ENCODE measurements at regions not wholly inside any gene's neighbourhood (a gene's known extent, or its start where the extent isn't known, plus 50 kb on each side); places are given as distances from the start of the nearest gene placed in this dataset.

DNA sequence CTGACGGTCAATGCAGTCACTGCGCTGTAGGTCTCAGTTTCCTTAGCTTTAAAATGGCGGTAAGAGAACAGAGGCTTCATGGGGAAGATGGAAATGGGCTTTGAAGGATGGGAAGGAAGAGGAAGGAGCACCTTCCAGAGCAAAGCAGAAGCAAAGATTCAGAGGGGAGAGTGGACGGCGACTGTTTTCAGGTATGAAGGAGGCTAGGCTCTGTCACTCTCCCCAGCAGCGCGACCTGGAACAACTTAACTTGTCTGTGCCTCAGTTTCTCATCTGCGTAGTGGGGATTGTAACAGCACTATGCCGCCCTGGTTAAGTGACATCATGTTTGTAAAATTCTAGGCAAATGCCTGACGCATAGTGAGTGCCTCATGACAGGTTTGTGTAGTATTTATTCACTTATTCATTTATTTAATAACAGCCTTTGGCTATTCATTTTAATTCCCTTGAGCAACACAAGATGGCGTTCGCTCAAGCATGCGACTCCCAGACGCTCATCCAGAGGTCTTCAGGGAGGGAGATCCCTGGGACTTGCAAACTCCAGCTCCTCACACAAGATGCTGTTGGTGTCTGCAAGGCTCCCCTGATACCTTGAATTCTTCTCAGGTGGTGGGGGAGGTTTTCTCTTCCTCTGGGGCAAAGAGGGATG is 336.3 kb downstream of the DYSF start:
- no peak overlapping the region for H3K27ac ChIP-seq
- H3K9me3 ChIP-seq, result no peaks in the 10 kb centered on the region
- TF ChIP-seq, protein P1, sequence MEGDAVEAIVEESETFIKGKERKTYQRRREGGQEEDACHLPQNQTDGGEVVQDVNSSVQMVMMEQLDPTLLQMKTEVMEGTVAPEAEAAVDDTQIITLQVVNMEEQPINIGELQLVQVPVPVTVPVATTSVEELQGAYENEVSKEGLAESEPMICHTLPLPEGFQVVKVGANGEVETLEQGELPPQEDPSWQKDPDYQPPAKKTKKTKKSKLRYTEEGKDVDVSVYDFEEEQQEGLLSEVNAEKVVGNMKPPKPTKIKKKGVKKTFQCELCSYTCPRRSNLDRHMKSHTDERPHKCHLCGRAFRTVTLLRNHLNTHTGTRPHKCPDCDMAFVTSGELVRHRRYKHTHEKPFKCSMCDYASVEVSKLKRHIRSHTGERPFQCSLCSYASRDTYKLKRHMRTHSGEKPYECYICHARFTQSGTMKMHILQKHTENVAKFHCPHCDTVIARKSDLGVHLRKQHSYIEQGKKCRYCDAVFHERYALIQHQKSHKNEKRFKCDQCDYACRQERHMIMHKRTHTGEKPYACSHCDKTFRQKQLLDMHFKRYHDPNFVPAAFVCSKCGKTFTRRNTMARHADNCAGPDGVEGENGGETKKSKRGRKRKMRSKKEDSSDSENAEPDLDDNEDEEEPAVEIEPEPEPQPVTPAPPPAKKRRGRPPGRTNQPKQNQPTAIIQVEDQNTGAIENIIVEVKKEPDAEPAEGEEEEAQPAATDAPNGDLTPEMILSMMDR (IDR thresholded peaks at IDR 0.05), result no peak
- intact Hi-C loops (cut with DNase I), result loop anchor here in 1 of 2 donors (10.0 kb wide), 1 partner anchor 245 kb away; no protein-coding TSS in a partner anchor
- ATAC-seq (no peak), DNase-seq (no peak)
- H3K36me3 ChIP-seq, result no peaks in the 10 kb centered on the region
- no peak overlapping the region for H3K4me3 ChIP-seq
- H3K4me1 ChIP-seq, result no peaks in the 10 kb centered on the region
- H3K27me3 ChIP-seq, result peaks cover 0 to 6% of the 10 kb centered on the region in 2 donors

DNA sequence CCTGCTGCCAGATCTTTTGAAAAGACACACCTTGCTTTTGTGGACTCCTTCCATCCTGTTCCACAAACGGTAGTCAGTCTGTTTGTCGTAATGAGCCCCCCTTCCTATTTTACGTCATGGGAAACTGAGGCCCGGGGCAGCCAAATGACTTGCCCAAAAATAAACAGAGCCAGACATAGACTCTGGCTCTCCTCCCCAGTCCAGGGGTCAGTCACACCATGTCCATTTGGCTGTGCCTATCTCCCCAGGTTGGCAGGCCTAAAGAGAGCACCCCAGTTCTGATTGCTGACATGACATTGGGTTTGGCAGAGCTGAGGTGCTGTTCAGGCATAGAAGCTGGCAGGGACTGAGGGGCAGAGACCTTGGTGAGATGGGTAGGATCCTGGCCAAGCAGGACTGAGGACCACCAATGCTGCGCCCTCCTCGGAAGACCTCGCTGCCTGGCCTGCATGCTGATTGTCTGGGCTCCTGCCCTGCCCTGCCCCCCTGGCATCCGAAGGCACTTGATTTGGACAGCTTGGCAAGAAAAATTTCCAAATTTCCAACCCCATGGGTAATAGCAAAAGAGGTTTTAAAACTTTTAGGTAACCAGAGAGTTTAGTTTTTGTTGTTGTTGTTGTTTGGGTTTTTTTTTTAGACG is 335.4 kb downstream of the DYSF start:
- Histone ChIP-seq H3K27me3 (peaks cover 0 to 6% of the 10 kb centered on the region in 2 donors), H3K9me3 (no peaks in the 10 kb centered on the region), H3K36me3 (no peaks in the 10 kb centered on the region), H3K27ac (no peak overlapping the region), H3K4me3 (no peak overlapping the region), H3K4me1 (no peaks in the 10 kb centered on the region)
- TF ChIP-seq, protein P1 (IDR thresholded peaks at IDR 0.05), result no peak
- ATAC-seq (no peak), DNase-seq (no peak)
- intact Hi-C loops (cut with DNase I), result no loop called here

DNA sequence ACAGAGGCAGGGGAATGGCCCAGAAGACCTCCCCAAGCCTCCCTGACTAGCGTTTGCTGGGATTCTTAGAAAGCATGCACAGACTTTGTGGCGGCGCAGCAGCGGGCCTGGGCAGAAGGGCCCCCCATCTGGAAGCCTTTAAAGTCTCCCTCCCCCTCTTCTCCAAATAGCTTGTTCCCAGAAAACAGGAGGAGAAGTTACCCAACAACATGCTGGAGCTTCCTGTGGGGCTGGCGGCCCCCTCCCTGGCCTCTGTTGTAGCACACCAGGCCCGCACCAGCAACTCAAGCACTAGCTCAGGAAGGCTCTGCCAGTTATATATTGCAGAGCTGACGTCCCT is 334.8 kb downstream of the DYSF start:
- intact Hi-C loops (cut with DNase I), result no loop called here
- no peak for DNase-seq
- TF ChIP-seq, protein P1 (IDR thresholded peaks at IDR 0.05), result no peak

DNA sequence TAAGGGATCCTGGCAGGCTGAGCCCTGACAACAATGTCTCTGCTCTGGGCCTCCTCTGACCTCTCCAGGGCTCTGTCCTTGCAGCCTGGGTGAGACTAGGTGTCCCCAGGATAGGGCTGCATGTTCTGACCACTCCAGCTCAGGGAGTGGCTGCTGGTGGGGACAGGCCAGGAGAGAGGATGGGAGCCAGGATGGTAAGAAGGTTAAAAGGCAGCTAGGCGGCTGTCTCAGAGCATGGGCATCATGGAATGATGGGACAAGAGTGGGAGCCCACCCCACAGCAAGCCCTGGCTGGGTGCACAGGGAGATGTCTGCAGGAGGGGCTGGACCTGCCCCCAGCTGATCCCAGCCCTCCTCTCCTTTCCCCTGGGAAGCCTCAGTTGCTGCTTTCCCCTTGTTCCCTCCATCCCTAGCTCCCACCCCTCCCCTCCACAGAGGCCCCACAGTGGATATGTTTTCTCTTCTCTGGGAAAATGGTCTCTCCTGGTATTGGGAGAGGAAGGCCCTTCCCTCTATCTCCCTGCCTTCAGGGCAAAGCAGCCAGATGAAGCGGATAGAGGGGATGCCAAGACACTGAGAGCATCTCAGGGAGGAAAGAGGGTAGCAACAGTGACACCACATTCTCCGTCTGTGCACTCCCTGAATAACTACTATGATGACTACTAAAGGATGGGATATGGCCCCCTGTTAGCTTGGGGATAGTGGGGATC is 334.3 kb downstream of the DYSF start:
- no peak overlapping the region for H3K27ac ChIP-seq
- H3K9me3 ChIP-seq, result no peaks in the 10 kb centered on the region
- H3K4me1 ChIP-seq, result no peaks in the 10 kb centered on the region
- no peak for ATAC-seq
- H3K27me3 ChIP-seq, result peaks cover 0 to 6% of the 10 kb centered on the region in 2 donors
- no peak for DNase-seq
- no peaks in the 10 kb centered on the region for H3K36me3 ChIP-seq
- no peak overlapping the region for H3K4me3 ChIP-seq
- intact Hi-C loops (cut with DNase I), result no loop called here
- TF ChIP-seq, protein P1 (IDR thresholded peaks at IDR 0.05), result no peak

More for the DNA sequence above, 334.8 kb downstream of the DYSF start:
- Histone ChIP-seq H3K4me3 (no peak overlapping the region), H3K36me3 (no peaks in the 10 kb centered on the region), H3K4me1 (no peaks in the 10 kb centered on the region), H3K9me3 (no peaks in the 10 kb centered on the region), H3K27ac (no peak overlapping the region), H3K27me3 (peaks cover 0 to 6% of the 10 kb centered on the region in 2 donors)
- no peak for ATAC-seq

DNA sequence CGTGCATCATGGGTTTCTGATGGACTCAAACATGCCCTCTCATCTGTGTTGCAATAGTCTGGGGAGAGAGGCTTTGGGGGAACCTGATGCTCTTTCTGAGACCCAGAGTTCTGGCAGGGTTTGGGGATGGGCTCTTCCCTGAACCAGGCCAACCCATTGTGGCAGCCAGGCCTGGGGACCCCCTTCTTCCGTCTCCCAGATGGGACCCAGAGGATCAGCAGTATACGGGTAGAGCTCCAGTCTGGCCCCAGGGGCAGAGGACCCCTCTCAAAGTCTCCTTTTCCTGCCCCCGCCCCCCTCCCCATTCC is 333.7 kb downstream of the DYSF start:
- Histone ChIP-seq H3K4me3 (no peak overlapping the region), H3K4me1 (no peaks in the 10 kb centered on the region), H3K27me3 (peaks cover 0 to 6% of the 10 kb centered on the region in 2 donors), H3K36me3 (no peaks in the 10 kb centered on the region), H3K27ac (no peak overlapping the region), H3K9me3 (no peaks in the 10 kb centered on the region)
- DNase-seq (no peak), ATAC-seq (no peak)
- TF ChIP-seq, protein P1 (IDR thresholded peaks at IDR 0.05), result no peak
- intact Hi-C loops (cut with DNase I), result no loop called here

Measured in left lung (tissue), 4 donors.